ENCODE measurements at regions not wholly inside any gene's neighbourhood (a gene's known extent, or its start where the extent isn't known, plus 50 kb on each side); places are given as distances from the start of the nearest gene placed in this dataset.

GRCh38 chr7:89401099-89401498, 605.6 kb upstream of the TEX47 start:
- TF ChIP-seq CTCF (IDR thresholded peaks at IDR 0.05) (no peak), POLR2A (IDR thresholded peaks at IDR 0.05) (no peak)
